Left forelimb (tissue), 1 donor: ENCODE measurements at regions not wholly inside any gene's neighbourhood (a gene's known extent, or its start where the extent isn't known, plus 50 kb on each side); places are given as distances from the start of the nearest gene placed in this dataset.
"Not testable (repeated sequence)": the region's sequence is repeated elsewhere in the genome, so short reads cannot be mapped to it uniquely, and the experiment has no call there.

Source experiments
- DNase-seq: peaks from one replicate; pipeline ENCODE4 v3.0.0-alpha.2; 2018; ENCODE audit warnings: low spot score

DNA sequence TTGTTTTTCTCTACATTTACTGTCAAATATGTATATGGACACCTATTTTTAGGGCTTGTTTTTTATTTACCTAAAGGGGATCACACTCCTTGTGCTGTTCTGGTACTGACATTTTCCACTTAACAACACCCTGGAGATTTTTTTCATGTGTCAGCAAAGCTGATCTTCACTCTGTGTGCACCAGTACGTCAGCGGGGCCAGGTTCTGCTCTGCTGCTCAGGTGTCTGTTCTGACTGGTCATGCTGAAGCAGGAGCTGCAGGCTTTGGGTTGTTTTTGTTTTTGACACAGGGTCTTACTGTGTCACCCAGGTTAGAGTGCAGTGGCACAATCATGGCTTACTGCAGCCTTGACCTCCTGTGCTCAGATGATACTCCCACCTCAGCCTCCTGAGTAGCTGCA is 81.9 kb upstream of the CCND2 start:
- DNase-seq, result no peak

DNA sequence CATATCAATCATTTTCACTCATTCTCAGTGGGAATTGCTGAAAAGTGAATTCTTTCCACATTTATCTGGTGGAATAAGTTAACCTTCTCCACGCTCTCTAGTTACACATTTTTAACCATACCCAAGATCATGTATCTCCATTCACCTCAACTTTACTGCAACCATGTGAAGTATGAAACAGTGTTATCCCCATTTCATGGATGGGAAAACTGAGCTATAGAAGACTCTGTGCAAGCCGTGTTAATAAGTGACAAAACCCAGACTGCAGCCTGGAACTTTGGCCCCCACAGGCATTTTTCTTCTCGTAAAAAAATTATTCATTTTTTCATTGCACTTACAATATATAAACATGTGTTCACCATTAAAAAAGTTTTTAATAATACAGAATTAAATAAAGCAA is 82.4 kb upstream of the CCND2 start:
- DNase-seq, result no peak

DNA sequence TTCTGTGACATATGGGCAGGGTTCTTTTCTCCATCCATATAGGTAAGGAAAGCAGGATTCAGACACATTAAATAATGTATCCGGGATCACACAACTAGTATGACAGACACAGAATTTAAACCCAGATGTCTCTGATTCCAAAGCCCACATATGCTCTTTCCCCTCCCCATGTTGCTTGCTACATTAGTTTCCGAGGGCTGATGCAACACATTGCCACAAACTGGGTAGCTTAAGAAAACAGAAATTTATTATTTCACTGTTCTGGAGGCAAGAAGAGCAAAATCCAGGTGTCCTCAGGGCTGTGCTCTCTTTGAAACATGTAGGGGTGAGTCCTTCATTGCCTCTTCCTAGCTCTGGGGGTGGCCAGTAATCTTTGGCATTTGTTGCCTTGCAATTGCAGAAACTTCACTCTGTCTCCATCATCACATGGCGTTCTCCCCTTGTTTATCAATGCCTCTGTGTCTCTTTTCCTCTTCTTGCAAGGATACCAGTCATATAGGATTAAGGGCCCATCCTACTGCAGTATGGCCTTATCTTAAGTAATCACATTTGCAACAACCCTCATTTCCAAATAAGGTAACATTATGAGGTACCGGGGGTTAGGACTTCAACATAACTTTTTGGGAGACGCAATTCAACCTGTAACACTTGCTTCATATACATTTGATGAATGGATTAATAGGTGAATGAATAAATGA is 83.0 kb upstream of the CCND2 start:
- no peak for DNase-seq

- DNase-seq, result no peak
Observed at GRCh38 chr12:4189721-4190120, 83.8 kb upstream of the CCND2 start.

- no peak for DNase-seq
Observed at GRCh38 chr12:4187916-4188315, 85.6 kb upstream of the CCND2 start.

DNA sequence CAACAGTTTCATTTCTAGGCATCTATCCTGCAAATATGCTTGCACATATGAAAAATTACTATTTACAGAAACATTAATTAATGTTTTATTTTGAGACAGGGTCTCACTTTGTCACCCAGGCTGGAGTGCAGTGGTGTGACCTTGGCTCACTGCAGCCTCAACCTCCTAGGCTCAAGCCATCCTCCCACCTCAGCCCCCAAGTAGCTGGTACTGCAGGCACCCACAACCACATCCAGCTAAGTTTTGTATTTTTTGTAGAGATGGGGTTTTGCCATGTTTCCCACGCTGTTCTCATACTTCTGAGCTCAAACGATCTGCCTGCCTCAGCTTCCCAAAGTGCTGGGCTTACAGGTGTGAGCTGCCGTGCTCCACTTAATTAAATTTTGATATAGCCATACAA is 86.2 kb upstream of the CCND2 start:
- not testable (repeated sequence) for DNase-seq

GRCh38 chr12:4178424-4179170 is 95.0 kb upstream of the CCND2 start:
- no peak for DNase-seq

GRCh38 chr12:4177262-4177661 is 96.3 kb upstream of the CCND2 start:
- no peak for DNase-seq

DNA sequence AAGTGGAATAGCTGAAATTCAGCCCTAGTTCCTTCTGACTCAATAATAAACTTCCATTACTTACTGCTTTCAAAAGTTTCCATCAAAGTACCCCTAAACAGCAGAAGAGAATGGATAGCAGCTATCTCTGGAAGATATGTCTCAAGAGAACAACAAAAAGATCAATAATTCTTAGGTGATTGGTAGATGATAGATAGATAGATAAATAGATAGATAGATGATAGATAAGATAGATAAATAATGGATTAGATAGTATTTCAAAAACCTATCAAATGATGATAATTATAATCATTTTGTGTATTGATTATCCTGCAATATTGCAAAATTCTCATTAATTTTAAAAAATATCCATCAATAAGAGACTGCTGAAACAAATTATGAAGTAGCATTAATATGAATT is 97.4 kb upstream of the CCND2 start:
- DNase-seq, result no peak

- DNase-seq, result no peak
Observed at GRCh38 chr12:4174417-4174816, 99.1 kb upstream of the CCND2 start.

- no peak for DNase-seq
Observed at GRCh38 chr12:4172999-4173398, 100.6 kb upstream of the CCND2 start.

DNA sequence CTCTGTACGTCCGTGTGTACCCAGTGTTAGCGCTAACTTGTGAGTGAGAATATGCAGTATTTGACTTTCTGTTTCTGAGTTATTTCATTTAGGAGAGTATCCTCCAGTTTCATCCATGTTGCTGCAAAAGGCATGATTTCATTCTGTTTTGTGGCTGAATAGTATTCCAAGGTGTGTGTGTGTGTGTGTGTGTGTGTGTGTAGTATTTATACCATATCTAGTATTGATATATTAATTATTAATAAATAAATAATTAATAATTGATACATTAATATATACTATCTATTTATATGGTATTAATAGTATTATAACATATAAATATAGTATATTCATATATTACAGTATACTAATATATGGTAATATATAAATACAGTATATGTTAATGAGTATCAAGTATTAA is 101.8 kb upstream of the CCND2 start:
- no peak for DNase-seq

DNA sequence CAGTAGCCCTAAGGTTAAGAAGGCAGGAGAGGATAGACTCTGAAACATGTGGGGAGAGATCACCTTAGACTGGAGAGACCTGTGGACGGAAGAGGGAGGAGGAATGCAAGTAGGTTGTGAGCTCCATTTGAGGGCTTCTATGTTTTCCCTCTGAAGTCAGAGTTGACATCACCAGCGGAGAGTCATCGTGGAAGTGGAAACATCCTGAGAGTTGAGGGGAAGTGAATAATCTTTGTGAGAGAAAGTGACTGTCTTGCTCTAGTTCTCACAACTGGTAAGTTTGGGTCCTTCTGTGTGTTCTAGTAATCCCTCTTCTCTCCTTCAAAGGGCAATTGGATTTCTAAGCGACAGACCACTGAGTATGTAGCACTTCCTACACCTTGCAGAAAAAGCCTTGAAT is 103.6 kb upstream of the CCND2 start:
- DNase-seq, result no peak

GRCh38 chr12:4169531-4169930 is 104.0 kb upstream of the CCND2 start:
- DNase-seq, result no peak

DNA sequence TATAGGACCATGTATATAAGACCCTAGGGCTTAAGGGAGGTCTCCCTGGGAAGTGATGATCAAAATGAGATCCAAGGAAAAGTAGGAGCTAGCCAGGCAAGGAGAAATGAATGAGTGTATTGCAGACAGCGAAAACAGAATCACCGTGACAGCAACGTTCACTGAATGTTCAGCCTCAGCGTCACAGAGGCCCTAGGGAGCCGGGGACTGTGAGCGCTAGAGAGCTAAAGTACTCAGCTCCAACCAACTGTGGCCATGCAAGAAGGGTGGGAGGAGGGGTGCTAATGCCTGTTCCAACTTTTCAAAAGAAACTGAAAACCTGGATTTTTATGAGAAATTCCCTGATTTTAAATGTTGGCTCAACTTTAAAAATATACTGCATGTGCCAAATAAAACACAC is 105.5 kb upstream of the CCND2 start:
- no peak for DNase-seq

DNA sequence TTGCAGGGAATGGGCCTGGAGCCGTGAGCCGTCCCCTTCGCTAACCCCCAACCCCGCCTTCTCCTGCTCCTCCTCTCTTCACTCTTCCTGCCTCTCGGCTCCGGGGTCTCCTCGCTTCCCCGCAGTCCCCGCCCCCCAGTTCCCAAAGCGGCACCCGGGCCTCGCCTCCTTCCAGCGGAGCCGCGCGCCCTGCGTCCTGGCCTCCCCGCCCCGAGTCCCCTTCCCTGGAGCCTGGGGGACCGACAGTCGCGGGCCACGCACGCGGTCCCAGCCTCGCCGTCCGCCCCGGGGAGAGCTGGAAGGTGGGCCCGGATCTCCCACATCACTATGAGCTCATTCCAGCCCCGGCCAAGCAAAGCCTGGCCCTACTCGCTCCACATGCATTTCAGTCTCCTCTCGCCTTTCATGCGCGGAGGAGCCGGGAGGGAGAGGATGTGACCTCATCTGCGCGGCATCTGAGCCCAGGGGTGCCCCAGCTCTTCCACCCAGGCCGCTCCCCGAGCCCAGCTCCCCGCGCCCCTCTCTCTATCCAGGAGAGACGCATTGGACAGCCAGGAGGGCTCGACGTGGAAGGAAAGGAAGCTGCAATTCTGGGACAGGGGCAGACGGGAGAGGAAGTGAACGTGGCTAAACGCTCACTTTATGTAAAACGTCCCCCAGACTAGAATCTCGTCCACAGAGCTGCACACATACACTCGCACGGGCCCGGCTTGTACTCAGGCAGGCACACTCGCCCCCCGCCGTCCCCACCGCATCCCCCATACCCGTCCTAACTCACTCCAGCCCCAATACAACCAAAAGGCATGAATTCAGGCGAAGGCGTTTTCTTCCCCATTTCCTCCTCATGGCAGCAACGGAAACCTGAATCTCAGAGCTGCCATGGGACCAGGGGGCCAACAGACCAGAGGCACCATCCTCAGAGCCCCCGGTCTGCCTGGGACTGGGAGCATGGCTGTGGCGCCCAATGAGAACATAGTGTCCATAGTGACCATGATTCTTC is 108.7 kb upstream of the CCND2 start:
- peak; percentile 92 for DNase-seq

- no peak for DNase-seq
Observed at GRCh38 chr12:4164188-4164558, 109.4 kb upstream of the CCND2 start.

DNA sequence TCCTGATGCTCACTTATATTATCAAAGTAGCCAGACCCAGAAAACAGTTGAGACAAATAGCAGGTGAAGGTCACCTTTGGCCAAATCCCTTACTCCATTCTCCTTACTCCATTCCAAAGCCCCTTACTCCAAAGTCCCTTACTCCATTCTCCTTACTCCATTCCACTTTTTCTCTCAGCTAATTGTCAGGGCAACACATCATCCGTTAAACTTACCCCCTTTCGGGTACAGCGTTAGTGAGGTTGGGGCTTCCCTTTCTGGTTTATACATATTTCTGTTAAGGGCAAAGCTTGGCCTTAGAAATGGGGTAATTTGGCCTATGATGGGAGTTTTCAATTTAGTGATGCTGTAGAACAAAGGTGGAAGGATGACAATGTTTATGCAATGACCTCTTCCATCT is 111.8 kb upstream of the CCND2 start:
- no peak for DNase-seq

GRCh38 chr12:4160314-4161040 is 113.1 kb upstream of the CCND2 start:
- DNase-seq, result no peak

DNA sequence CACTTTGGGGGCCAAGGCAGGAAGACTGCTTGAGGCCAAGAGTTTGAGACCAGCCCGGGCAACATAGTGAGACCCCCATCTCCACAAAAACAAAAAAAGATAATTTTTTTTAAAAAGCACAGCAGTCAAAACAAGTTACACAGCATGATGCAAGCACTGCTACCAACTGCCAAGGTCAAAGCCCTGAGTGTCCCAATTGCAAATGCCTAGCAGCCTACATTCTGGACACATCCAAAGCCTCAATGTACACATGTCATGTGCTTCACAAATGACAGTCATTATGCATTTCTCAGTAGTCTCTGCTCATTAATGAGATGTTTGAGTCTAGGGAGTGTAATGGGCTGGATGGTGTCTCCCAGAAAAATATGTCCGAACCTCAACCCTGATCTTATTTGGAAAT is 113.7 kb upstream of the CCND2 start:
- DNase-seq, result no peak

- DNase-seq, result no peak
Observed at GRCh38 chr12:4158306-4158705, 115.3 kb upstream of the CCND2 start.

- no peak for DNase-seq
Observed at GRCh38 chr12:4157122-4157521, 116.4 kb upstream of the CCND2 start.
